WTC11 (cell line): ENCODE measurements at regions not wholly inside any gene's neighbourhood (a gene's known extent, or its start where the extent isn't known, plus 50 kb on each side); places are given as distances from the start of the nearest gene placed in this dataset.

Experiments
- ATAC-seq: fragments of 200-7000 bp; cut with Tn5 transposase; 2 replicates; pipeline ENCODE4 v1.10.0; 2021; ENCODE audit warnings: mild to moderate bottlenecking, moderate library complexity
- CTCF ChIA-PET: fragments of 300-600 bp; sonication (Branson Sonifier 250); formaldehyde crosslinking; loops from one replicate; lab custom pipeline; 2021; ENCODE audit warnings: antibody characterized with exemption; lab: Charles Lee
- POLR2A ChIA-PET: fragments of 350-600 bp; sonication (Branson Sonifier 250); formaldehyde crosslinking; loops from one replicate; lab custom pipeline; 2021; ENCODE audit warnings: antibody characterized with exemption; lab: Charles Lee
- DNase-seq: peaks from one replicate; pipeline ENCODE4 v3.0.0; 2021; ENCODE audit warnings: low spot score
- H3K27ac Mint-ChIP-seq: 2 replicates; pipeline ENCODE4 v1.8.0; 2021; ENCODE audit warnings: mixed read lengths
- H3K27me3 Mint-ChIP-seq: 2 replicates; pipeline ENCODE4 v1.8.0; 2021; ENCODE audit warnings: low read depth, mild to moderate bottlenecking, moderate library complexity, mixed read lengths
- H3K36me3 Mint-ChIP-seq: 2 replicates; pipeline ENCODE4 v1.8.0; 2021; ENCODE audit warnings: mixed read lengths
- H3K4me1 Mint-ChIP-seq: 2 replicates; pipeline ENCODE4 v1.8.0; 2022; ENCODE audit warnings: mixed read lengths
- H3K4me3 Mint-ChIP-seq: 2 replicates; pipeline ENCODE4 v1.8.0; 2021; ENCODE audit warnings: mild to moderate bottlenecking, moderate library complexity, mixed read lengths
- H3K9me3 Mint-ChIP-seq: 2 replicates; pipeline ENCODE4 v1.8.0; 2021; ENCODE audit warnings: mixed read lengths
- ATF2 ChIP-seq: sonication (generic); formaldehyde crosslinking; IDR thresholded peaks from 2 replicates; pipeline ENCODE4 v1.8.1; 2022; ENCODE audit warnings: low read depth, missing genetic modification reagents, borderline replicate concordance
- CREB1 ChIP-seq: sonication (generic); formaldehyde crosslinking; IDR thresholded peaks from 2 replicates; pipeline ENCODE4 v1.8.0; 2023; ENCODE audit warnings: mild to moderate bottlenecking, missing genetic modification reagents
- CREM ChIP-seq: sonication (generic); formaldehyde crosslinking; IDR thresholded peaks from 2 replicates; pipeline ENCODE4 v1.8.1; 2022; ENCODE audit warnings: mild to moderate bottlenecking, missing genetic modification reagents, moderate library complexity
- CTCF ChIP-seq: fragments of 200-600 bp; IDR thresholded peaks from 2 replicates; pipeline ENCODE4 v1.8.0; 2022; ENCODE audit warnings: antibody characterized with exemption
- GRHL2 ChIP-seq: fragments of 250-450 bp; sonication (Bioruptor Pico); IDR thresholded peaks from 2 replicates; pipeline ENCODE4 v1.8.0; 2022; ENCODE audit warnings: mild to moderate bottlenecking, moderate library complexity; ENCODE audit not compliant: insufficient replicate concordance, severe bottlenecking
- MXD4 ChIP-seq: fragments of 250-450 bp; sonication (Bioruptor Pico); IDR thresholded peaks from 2 replicates; pipeline ENCODE4 v1.8.0; 2021; ENCODE audit warnings: mild to moderate bottlenecking, moderate library complexity, borderline replicate concordance
- NR3C1 ChIP-seq: sonication (generic); formaldehyde crosslinking; conservative IDR thresholded peaks from 2 replicates; pipeline ENCODE4 v1.8.1; 2023; ENCODE audit warnings: low read depth, mild to moderate bottlenecking, missing genetic modification reagents
- RORB ChIP-seq: fragments of 250-450 bp; sonication (Bioruptor Pico); IDR thresholded peaks from 2 replicates; pipeline ENCODE4 v1.9.0; 2021; ENCODE audit warnings: mild to moderate bottlenecking
- SOX15 ChIP-seq: fragments of 250-450 bp; sonication (Bioruptor Pico); IDR thresholded peaks from 2 replicates; pipeline ENCODE4 v1.9.0; 2021; ENCODE audit warnings: mild to moderate bottlenecking
- TEAD4 ChIP-seq: sonication (generic); formaldehyde crosslinking; IDR thresholded peaks from 2 replicates; pipeline ENCODE4 v1.8.0; 2022; ENCODE audit warnings: mild to moderate bottlenecking, missing genetic modification reagents
- ZNF281 ChIP-seq: sonication (generic); formaldehyde crosslinking; IDR thresholded peaks from 2 replicates; pipeline ENCODE4 v1.8.0; 2023; ENCODE audit warnings: mild to moderate bottlenecking, missing genetic modification reagents
- ZNF423 ChIP-seq: fragments of 250-450 bp; sonication (Bioruptor Pico); IDR thresholded peaks from 2 replicates; pipeline ENCODE4 v2.1.2; 2022; ENCODE audit warnings: mild to moderate bottlenecking, moderate library complexity
- ZNF425 ChIP-seq: fragments of 250-450 bp; sonication (Bioruptor Pico); conservative IDR thresholded peaks from 2 replicates; pipeline ENCODE4 v1.9.0; 2021; ENCODE audit warnings: mild to moderate bottlenecking
- TF ChIP-seq, protein P1 (sequence below): sonication (generic); formaldehyde crosslinking; IDR thresholded peaks from 2 replicates; pipeline ENCODE4 v1.8.1; 2022; ENCODE audit warnings: low read depth, mild to moderate bottlenecking, moderate library complexity, missing genetic modification reagents, borderline replicate concordance
- TF ChIP-seq, protein P2 (sequence below): sonication (generic); formaldehyde crosslinking; IDR thresholded peaks from 2 replicates; pipeline ENCODE4 v1.8.0; 2022; ENCODE audit warnings: missing genetic modification reagents
- TF ChIP-seq, protein P3 (sequence below): fragments of 250-450 bp; sonication (Bioruptor Pico); IDR thresholded peaks from 2 replicates; pipeline ENCODE4 v2.1.2; 2022; ENCODE audit warnings: mild to moderate bottlenecking, moderate library complexity
- TF ChIP-seq, protein P4 (sequence below): sonication (generic); formaldehyde crosslinking; IDR thresholded peaks from 2 replicates; pipeline ENCODE4 v1.8.1; 2022; ENCODE audit warnings: mild to moderate bottlenecking, moderate library complexity, missing genetic modification reagents

GRCh38 chr1:112247036-112247597 is 148.9 kb upstream of the CTTNBP2NL start (continued):
- TF ChIP-seq, protein P1, sequence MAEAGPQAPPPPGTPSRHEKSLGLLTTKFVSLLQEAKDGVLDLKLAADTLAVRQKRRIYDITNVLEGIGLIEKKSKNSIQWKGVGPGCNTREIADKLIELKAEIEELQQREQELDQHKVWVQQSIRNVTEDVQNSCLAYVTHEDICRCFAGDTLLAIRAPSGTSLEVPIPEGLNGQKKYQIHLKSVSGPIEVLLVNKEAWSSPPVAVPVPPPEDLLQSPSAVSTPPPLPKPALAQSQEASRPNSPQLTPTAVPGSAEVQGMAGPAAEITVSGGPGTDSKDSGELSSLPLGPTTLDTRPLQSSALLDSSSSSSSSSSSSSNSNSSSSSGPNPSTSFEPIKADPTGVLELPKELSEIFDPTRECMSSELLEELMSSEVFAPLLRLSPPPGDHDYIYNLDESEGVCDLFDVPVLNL (CRISPR knock-in tag), result no peak
- TF ChIP-seq RORB (no peak), ZNF281 (CRISPR knock-in tag) (no peak), ZNF425 (no peak), CREM (CRISPR knock-in tag) (no peak), GRHL2 (no peak), ZNF423 (CRISPR knock-in tag) (no peak), MXD4 (CRISPR knock-in tag) (no peak), NR3C1 (no peak), CREB1 (no peak)

- Mint-ChIP-seq H3K36me3 (no peaks in the 10 kb centered on the region), H3K9me3 (no peaks in the 10 kb centered on the region), H3K4me3 (no peak overlapping the region), H3K27ac (no peak overlapping the region), H3K27me3 (no peaks in the 10 kb centered on the region), H3K4me1 (0 out of 2 replicates have a peak, but pooled peaks cover under 1% of the 10 kb centered on the region)
- ATAC-seq, result no peak
- ChIA-PET POLR2A (no interaction called here), CTCF (no interaction called here)
- DNase-seq, result no peak
- TF ChIP-seq TEAD4 (CRISPR knock-in tag) (no peak), ATF2 (no peak), SOX15 (CRISPR knock-in tag) (no peak), CTCF (no peak)
- TF ChIP-seq, protein P2, sequence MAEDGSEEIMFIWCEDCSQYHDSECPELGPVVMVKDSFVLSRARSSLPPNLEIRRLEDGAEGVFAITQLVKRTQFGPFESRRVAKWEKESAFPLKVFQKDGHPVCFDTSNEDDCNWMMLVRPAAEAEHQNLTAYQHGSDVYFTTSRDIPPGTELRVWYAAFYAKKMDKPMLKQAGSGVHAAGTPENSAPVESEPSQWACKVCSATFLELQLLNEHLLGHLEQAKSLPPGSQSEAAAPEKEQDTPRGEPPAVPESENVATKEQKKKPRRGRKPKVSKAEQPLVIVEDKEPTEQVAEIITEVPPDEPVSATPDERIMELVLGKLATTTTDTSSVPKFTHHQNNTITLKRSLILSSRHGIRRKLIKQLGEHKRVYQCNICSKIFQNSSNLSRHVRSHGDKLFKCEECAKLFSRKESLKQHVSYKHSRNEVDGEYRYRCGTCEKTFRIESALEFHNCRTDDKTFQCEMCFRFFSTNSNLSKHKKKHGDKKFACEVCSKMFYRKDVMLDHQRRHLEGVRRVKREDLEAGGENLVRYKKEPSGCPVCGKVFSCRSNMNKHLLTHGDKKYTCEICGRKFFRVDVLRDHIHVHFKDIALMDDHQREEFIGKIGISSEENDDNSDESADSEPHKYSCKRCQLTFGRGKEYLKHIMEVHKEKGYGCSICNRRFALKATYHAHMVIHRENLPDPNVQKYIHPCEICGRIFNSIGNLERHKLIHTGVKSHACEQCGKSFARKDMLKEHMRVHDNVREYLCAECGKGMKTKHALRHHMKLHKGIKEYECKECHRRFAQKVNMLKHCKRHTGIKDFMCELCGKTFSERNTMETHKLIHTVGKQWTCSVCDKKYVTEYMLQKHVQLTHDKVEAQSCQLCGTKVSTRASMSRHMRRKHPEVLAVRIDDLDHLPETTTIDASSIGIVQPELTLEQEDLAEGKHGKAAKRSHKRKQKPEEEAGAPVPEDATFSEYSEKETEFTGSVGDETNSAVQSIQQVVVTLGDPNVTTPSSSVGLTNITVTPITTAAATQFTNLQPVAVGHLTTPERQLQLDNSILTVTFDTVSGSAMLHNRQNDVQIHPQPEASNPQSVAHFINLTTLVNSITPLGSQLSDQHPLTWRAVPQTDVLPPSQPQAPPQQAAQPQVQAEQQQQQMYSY (CRISPR knock-in tag), result no peak
- TF ChIP-seq, protein P1 (CRISPR knock-in tag), result no peak
- TF ChIP-seq, protein P3, sequence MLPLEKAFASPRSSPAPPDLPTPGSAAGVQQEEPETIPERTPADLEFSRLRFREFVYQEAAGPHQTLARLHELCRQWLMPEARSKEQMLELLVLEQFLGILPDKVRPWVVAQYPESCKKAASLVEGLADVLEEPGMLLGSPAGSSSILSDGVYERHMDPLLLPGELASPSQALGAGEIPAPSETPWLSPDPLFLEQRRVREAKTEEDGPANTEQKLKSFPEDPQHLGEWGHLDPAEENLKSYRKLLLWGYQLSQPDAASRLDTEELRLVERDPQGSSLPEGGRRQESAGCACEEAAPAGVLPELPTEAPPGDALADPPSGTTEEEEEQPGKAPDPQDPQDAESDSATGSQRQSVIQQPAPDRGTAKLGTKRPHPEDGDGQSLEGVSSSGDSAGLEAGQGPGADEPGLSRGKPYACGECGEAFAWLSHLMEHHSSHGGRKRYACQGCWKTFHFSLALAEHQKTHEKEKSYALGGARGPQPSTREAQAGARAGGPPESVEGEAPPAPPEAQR, result no peak
- TF ChIP-seq, protein P4, sequence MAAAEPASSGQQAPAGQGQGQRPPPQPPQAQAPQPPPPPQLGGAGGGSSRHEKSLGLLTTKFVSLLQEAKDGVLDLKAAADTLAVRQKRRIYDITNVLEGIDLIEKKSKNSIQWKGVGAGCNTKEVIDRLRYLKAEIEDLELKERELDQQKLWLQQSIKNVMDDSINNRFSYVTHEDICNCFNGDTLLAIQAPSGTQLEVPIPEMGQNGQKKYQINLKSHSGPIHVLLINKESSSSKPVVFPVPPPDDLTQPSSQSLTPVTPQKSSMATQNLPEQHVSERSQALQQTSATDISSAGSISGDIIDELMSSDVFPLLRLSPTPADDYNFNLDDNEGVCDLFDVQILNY (CRISPR knock-in tag), result no peak
Observed at GRCh38 chr1:112247961-112248360, 148.1 kb upstream of the CTTNBP2NL start.
